ENCODE measurements at regions not wholly inside any gene's neighbourhood (a gene's known extent, or its start where the extent isn't known, plus 50 kb on each side); places are given as distances from the start of the nearest gene placed in this dataset.

DNA sequence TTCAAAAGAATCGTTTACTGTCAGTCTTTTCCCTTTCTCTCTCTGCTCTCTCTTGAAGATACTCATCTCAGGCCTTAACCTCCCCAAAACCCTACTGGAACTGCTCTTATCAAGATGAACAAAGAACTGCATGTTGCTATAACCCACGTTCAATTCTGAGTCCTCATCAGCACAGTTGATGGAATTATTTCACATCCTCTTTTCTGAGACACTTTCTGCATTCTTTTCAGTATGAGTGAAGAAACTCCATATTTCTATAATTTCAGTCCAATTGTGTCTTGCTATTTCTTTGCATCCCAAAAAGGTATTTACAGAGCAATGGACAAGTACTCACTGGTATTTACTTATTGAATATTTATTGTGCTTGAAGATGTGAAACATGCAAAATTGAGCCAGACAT, 160.1 kb upstream of the CPNE8 start:
- TF ChIP-seq SMC3 (IDR thresholded peaks at IDR 0.05; ENCODE audit: low read depth, low read length) (no peak), CTCF (IDR thresholded peaks at IDR 0.05) (no peak), REST (IDR thresholded peaks at IDR 0.05; ENCODE audit: low read depth, low read length) (no peak), POLR2AphosphoS5 (IDR thresholded peaks at IDR 0.05; ENCODE audit: low read depth, low read length) (no peak), CHD2 (IDR thresholded peaks at IDR 0.05; ENCODE audit: low read length, partially characterized antibody) (no peak), MXI1 (IDR thresholded peaks at IDR 0.05; ENCODE audit: low read depth, low read length) (no peak), EZH2phosphoT487 (IDR thresholded peaks at IDR 0.05; ENCODE audit: borderline replicate concordance, low read depth) (no peak), TAF1 (IDR thresholded peaks at IDR 0.05; ENCODE audit: borderline replicate concordance, low read depth, low read length) (no peak), EP300 (IDR thresholded peaks at IDR 0.05; ENCODE audit: borderline replicate concordance in 1 of 2, low read depth in 1 of 2, low read length in 1 of 2) (no peak)
- TF ChIP-seq, protein P1, sequence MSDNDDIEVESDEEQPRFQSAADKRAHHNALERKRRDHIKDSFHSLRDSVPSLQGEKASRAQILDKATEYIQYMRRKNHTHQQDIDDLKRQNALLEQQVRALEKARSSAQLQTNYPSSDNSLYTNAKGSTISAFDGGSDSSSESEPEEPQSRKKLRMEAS (IDR thresholded peaks at IDR 0.05; ENCODE audit: low read depth): no peak

Measured in SK-N-SH (cell line).